ENCODE measurements at regions not wholly inside any gene's neighbourhood (a gene's known extent, or its start where the extent isn't known, plus 50 kb on each side); places are given as distances from the start of the nearest gene placed in this dataset.

- H3K4me3 ChIP-seq (ENCODE audit: low read depth, low read length) = no peak overlapping the region
- TF ChIP-seq, protein P1, sequence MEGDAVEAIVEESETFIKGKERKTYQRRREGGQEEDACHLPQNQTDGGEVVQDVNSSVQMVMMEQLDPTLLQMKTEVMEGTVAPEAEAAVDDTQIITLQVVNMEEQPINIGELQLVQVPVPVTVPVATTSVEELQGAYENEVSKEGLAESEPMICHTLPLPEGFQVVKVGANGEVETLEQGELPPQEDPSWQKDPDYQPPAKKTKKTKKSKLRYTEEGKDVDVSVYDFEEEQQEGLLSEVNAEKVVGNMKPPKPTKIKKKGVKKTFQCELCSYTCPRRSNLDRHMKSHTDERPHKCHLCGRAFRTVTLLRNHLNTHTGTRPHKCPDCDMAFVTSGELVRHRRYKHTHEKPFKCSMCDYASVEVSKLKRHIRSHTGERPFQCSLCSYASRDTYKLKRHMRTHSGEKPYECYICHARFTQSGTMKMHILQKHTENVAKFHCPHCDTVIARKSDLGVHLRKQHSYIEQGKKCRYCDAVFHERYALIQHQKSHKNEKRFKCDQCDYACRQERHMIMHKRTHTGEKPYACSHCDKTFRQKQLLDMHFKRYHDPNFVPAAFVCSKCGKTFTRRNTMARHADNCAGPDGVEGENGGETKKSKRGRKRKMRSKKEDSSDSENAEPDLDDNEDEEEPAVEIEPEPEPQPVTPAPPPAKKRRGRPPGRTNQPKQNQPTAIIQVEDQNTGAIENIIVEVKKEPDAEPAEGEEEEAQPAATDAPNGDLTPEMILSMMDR (conservative IDR thresholded peaks at IDR 0.05; ENCODE audit: low read depth, low read length) = no peak
- no peak for DNase-seq (ENCODE audit: low read depth)
These were observed 86.1 kb downstream of the RAP2A start for GRCh38 chr13:97520061-97520460.

GRCh38 chr13:97520866-97521265 lies 86.9 kb downstream of the RAP2A start:
- H3K4me3 ChIP-seq (ENCODE audit: low read depth, low read length) = no peak overlapping the region
- TF ChIP-seq, protein P1 (conservative IDR thresholded peaks at IDR 0.05; ENCODE audit: low read depth, low read length) = no peak
- DNase-seq (ENCODE audit: low read depth) = no peak

DNA sequence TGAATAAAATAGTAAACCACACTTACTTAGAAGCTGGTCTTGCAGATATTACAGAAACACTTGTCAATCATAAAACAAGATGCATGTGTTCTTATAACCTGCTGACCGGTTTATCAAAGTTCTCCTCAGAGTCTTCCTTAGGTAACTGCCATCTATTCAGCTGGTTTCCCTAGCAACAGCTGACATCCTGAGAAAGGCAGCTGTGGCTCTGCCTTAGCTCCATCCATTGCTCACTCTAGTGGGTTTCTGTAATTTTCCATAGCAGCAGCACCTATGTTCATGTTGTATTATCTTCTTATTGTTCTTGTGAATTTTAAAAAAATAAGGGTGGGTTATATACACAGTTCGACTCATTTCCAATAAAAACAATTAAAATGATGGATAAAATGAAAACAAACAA lies 87.8 kb downstream of the RAP2A start:
- no peak overlapping the region for H3K4me3 ChIP-seq (ENCODE audit: low read depth, low read length)
- DNase-seq (ENCODE audit: low read depth) = no peak
- TF ChIP-seq, protein P1 (conservative IDR thresholded peaks at IDR 0.05; ENCODE audit: low read depth, low read length) = no peak

GRCh38 chr13:97522243-97522642 lies 88.3 kb downstream of the RAP2A start:
- DNase-seq (ENCODE audit: low read depth) = no peak
- TF ChIP-seq, protein P1 (conservative IDR thresholded peaks at IDR 0.05; ENCODE audit: low read depth, low read length) = no peak
- H3K4me3 ChIP-seq (ENCODE audit: low read depth, low read length) = no peak overlapping the region

DNA sequence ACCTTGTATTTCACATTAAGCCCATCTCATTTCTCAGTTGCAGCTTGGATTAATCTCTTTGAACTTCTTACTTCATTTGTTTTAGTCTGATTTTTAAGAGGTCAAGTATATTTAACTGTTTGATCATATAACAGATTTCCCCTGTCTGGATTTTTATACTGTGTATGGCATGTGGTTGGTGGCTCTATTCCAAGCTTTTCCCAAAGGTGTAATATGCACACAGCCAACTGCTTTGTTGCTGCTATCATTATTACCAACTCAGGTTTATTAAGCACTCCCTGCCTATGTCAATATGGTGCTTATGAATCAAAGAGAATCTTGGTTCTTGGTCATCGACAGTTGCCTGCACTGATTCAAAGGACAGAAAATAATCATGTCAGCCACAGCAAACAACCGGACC lies 92.6 kb downstream of the RAP2A start:
- TF ChIP-seq, protein P1 (conservative IDR thresholded peaks at IDR 0.05; ENCODE audit: low read depth, low read length) = no peak
- no peak overlapping the region for H3K4me3 ChIP-seq (ENCODE audit: low read depth, low read length)
- no peak for DNase-seq (ENCODE audit: low read depth)

DNA sequence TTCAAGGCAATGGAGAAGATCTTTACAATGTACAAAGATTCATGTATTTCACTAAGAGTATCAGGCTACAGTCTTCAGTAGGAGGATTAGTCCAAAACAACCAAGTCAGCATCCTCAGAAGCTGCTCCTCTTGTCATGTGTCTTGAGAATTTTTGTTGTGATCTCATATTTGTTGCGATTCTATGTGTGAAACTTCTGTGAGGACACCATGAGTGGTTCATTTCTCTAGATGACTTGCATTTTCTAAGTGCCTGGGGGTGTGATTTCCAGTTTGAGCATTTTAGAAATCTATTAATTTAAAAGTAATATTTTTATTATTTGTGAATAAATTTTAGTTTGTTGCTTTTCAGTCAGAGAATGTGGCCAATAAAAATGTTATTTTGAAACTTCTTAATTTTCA lies 94.5 kb downstream of the RAP2A start:
- H3K4me3 ChIP-seq (ENCODE audit: low read depth, low read length) = no peak overlapping the region
- TF ChIP-seq, protein P1 (conservative IDR thresholded peaks at IDR 0.05; ENCODE audit: low read depth, low read length) = no peak
- DNase-seq (ENCODE audit: low read depth) = no peak

DNA sequence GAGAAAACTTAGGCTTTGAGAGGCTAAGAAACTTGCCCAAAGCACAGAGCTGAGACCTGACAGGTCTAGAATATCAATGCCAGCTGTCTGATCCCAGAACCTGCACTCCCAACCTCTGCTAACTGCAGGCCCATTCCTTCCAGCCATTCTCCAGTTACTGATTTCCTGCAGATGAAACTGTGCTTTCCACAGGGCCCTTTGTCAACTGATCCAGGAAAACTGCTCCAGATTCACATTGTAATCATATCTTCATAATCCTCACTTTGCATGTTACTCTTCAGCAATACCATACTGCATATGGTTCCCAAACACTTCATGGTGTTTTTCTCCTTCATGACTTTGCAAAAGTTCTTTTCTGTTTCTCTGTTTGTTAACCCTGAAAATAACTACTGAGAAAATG lies 100.6 kb downstream of the RAP2A start:
- TF ChIP-seq, protein P1 (conservative IDR thresholded peaks at IDR 0.05; ENCODE audit: low read depth, low read length) = no peak
- no peak overlapping the region for H3K4me3 ChIP-seq (ENCODE audit: low read depth, low read length)
- DNase-seq (ENCODE audit: low read depth) = no peak

Measured in choroid plexus epithelial cell (primary cell).